HG03558 (cell line): ENCODE measurements at regions not wholly inside any gene's neighbourhood (a gene's known extent, or its start where the extent isn't known, plus 50 kb on each side); places are given as distances from the start of the nearest gene placed in this dataset.

Experiments
- ATAC-seq: cut with Tn5 transposase; IDR thresholded peaks from one replicate; pipeline ENCODE4 v1.9.1; 2021; ENCODE audit warnings: moderate number of reproducible peaks; ENCODE audit not compliant: unreplicated experiment; ENCODE audit errors: extremely low read depth

DNA sequence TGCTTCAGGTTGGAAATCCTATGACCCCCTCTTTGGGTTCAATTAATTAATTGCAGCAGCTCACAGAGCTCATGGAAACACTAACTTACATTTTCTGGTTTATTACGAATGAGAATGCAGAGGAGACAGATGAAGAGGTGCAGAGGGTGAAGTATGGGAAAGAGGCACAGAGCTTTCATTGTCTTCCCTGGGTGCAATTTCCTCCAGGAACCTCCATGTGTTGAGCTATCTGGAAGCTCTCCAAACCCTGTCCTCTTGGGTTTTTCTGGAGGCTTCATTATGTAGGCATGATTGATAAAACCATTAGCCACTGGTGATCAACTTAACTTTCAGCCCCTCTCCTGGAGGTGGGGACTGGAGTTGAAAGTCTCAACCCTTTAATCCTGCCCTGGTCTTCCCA, 133.0 kb upstream of the AUTS2 start:
- no peak for ATAC-seq

- ATAC-seq, result no peak
These were observed 130.4 kb upstream of the AUTS2 start for GRCh38 chr7:69467826-69468225.

- ATAC-seq, result no peak
These were observed 121.9 kb upstream of the AUTS2 start for GRCh38 chr7:69476416-69476815.

DNA sequence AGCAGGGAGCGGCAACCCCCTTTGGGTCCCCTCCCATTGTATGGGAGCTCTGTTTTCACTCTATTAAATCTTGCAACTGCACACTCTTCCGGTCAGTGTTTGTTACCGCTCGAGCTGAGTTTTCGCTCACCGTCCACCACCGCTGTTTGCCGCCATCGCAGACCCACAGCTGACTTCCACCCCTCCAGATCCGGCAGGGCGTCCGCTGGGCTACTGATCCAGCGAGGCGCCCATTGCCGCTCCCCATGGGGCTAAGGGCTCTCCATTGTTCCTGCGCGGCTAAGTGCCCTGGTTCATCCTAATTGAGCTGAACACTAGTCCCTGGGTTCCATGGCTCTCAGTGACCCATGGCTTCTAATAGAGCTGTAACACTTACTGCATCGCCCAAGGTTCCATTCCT, 115.6 kb upstream of the AUTS2 start:
- ATAC-seq, result no peak

DNA sequence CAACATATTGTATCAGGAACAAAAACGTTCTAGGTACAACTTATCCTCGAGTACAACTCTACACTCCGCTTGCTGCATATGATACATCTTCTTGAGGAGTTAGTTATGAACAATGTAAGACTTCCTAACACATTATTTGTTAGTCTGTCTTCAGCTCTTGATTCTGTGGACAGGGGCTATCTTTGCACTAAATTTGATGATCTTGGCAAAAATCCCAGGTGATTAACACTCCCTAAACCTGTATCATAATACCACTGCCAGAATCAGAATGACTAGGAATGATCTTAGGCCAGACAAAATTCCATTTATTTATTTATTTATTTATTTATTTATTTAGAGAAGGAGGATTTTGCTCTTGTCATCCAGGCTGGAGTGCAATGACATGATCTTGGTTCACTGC, 108.7 kb upstream of the AUTS2 start:
- ATAC-seq, result no peak

DNA sequence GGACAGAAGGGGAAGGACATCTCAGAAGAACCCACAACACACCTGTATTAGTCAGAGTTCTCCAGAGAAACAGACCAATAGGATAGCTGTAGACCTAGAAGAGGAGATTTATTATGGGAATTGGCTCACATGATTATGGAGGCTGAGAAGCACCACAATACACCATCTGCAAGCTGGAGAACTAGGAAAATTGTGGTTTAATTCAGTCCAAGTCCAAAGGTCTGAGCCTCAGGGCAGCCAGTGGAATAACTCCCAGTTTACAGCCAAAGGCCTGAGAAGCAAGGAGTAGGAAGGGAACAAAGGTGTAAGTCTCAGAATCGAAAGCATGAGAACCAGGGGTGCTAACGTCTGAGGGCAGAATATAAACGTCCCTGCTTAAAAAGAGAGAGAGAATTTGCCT, 99.6 kb upstream of the AUTS2 start:
- ATAC-seq, result no peak

DNA sequence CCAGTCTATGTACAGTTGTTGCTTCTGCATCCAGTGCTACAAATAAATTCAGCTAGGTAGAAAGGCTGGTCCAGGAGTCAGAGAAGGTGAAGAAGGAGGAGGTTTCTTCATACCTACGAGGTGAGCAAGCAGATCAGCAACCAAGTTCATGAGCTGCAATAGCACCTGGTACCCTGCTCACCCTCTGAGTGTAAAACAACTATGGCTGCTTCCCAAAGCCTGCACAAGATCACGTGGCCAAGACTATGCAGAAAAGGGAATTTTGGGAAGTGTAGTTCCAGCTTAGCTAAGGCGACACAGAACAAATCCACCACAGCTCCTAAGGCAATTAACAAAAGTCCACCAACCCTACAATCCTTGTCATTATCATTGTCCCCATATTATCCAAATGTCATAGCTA, 95.9 kb upstream of the AUTS2 start:
- no peak for ATAC-seq

DNA sequence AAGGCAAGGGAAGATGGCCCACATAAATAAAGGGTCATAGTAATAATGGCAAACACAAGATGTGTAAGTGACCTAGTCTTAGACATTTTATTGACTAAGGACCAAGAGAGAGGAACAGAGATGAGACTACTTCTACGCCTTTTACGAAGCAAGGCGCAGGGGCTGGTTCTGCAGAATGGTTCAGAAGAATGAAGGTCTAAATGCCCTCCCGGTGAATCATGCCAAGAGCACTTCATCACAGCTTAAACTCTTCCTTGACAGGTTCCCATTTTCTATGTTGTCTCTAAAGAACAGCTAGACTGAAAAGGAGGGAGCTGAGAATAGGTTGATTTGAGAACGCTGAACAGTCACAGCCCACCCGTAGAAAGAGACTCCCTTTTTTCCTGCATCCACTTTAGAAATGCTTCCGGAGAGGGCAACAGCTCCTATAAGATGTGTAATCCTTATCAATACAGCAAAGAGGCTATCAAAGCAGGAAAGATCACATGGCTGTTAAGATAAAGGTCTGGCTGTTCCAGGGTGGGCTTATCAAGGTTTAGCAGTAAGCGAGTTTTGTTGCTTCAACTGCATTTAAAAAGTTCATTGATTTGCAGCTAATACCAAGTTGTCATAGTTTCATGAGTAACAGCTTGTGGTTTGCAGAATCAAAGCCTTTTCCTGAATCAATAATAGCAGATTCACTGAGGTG, 93.4 kb upstream of the AUTS2 start:
- ATAC-seq, result no peak

DNA sequence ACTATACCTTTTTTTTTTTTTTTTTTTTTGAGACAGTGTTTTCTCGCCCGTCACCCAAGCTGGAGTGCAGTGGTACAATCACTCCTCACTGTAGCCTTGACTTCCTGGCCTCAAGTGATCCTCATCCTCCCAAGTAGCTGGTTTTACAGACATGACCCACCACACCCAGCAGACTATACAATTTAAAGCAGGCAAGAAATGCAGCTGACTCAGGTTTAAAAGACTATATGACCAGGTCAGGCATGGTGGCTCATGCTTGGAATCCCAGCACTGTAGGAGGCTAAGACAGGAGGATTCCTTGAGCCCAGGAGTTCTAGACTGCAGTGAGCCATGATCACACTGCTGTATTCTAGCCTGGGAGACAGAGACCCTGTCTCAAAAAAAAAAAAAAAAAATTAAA, 89.5 kb upstream of the AUTS2 start:
- no peak for ATAC-seq

GRCh38 chr7:69510114-69510513, 88.2 kb upstream of the AUTS2 start:
- no peak for ATAC-seq

DNA sequence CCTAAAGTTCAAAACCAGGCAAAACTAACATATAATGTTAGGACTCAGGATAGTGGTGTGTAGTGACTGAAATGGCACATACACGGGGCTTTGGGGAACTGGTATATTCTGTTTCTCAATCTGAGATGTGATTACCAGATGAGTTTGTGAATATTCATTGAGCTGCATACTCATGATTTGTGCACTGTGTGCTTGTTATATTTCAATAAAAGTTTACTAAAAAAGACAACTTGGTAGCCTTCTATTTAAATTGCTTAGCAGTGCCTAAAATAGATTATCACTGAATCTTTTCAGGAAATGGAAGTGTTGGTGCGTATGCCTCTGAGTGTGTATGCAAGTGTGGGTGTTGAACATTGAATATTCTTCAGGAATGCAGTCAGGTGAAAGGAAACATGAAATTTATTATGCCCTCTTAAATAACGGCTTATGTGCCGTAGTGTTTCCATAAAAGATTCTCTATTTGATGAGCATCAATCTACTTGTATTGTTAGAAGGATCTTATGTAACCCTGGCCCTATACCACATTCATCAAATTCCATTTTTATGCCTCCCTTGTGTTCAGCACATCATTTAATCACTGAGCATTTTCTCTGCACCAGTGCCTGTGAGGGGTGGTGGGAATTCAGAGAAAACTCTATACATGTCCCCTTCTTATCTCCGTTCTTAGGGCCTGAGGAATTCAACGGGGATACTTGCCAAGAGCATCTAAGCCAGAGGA, 82.6 kb upstream of the AUTS2 start:
- no peak for ATAC-seq

- ATAC-seq, result no peak
These were observed 81.9 kb upstream of the AUTS2 start for GRCh38 chr7:69516238-69516820.

DNA sequence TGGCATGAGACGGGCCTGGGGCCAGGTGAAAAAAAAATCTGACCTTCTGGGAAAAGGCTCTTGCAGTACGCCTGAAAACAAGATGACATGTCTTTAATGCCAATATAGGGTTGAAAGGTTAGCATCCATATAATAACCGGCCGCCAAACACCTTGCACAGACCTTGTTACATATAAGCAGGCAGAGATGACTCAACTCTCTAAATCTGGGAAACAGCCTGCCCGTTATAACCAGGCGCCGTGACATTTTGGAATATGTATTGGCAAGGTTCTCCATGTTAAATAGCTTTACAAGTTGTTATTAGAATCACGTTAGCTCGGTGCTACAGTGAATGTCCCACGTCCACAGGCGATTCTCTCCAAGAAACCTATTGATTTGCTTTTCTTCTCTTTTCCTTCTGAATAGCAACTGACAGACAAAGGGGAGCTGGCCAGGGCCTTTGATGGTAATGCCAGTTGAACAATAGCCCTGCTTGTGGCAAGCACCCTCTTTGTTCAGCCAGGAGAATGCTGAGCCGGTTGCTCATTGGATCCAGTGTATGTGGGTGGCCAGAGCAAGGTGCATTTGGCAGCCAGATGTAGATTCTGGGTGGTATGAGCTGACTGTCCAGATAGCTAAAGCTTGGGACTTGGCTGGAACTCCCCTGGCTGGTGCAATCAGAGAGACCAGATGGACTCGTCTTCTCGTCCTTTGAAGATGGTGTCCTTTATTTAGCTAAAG, 80.1 kb upstream of the AUTS2 start:
- ATAC-seq, result no peak

DNA sequence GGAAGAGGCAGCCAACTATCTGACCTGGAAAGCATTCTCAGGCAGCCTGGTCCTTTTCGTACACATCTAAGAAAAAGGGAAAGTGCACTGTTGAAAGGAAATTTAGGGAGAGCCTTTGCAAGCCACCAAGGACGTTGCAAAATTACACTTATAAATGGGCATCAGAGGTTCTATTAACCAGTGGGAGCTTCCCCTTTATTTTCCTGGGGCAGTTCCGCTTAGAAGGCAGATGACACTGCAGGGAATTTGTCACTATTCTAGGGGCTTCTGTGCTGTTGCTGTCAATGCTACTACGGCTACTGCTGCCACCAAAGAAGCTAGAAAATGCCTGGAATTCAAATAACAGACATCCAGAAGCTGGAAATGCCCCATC, 79.6 kb upstream of the AUTS2 start:
- ATAC-seq, result no peak

DNA sequence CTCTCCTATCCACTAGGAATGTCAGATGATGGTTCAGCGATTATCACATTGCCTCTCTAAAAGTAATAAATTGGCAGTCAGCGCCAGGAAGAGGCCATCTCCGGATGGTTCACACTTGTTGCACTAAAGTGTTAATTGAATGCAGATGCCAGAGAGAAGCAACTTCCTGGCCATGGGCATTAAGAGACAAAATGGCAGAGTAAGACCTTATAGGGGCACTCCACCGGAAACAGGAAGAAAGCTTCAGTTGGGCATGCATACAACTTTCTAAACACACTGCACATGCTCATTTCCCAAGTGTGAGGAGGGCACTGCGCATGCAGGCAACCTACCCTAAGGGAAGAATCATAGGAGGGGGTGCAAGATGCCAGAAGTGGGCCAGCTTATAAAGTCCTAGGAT, 71.7 kb upstream of the AUTS2 start:
- ATAC-seq, result no peak

DNA sequence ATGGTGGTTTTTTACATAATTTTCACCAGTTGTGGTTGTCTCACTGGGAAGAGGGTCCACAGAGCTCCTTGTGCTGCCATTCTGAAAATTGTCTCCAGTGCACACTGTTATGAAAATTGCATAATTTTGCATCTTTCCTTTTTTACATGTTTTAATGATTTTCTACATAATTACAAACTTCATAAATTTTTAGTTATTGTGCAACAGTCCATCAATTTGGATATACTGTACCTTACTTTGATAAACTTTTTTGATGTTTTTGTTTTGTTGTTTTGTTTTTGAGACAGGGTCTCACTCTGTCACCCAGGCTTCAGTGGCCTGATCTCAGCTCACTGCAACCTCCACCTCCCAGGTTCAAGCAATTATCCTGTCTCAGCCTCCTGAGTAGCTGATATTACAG, 70.6 kb upstream of the AUTS2 start:
- no peak for ATAC-seq

DNA sequence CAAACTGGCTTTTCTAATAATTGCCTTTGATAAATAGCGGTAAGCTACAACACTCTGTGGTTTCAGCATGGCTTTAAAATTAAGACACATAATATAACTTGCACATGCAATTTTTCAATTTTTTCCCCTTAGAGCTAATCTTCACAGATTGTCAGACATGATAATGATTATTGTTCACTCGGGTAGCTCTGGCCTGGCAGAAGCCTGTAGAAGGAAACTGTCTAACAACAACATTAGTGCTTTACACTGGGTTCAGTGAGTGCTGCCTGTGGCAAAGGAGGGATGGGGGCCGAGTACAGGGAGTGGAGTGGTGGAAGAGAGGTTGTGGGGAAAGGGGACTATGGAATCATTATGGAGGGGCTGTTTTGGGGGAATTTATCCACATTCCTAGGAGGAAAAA, 67.2 kb upstream of the AUTS2 start:
- no peak for ATAC-seq

DNA sequence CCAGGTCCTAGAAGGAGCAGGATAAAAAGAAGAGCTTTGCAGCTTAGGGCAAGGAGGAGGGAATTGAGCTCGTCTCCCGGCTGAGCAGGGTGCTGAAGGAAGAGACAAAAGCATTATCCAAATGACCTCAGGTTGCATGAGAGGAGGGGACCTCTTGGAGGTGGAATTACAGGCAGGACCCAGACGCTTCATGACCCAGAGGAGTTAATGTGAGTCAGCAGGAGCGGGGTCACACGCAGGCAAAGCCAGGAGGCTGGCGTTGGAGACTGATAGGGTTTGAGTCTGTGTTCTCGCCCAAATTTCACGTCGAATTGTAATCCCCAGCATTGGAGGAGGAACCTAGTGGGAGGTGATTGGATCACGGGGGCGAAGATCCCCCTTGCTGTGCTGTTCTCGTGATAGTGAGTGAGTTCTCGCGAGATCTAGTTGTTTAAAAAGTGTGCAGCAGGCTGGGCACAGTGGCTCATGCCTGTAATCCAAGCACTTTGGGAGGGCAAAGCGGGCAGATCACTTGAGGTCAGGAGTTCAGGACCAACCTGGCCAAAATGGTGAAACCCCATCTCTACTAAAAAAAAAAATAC, 63.7 kb upstream of the AUTS2 start:
- ATAC-seq, result no peak

DNA sequence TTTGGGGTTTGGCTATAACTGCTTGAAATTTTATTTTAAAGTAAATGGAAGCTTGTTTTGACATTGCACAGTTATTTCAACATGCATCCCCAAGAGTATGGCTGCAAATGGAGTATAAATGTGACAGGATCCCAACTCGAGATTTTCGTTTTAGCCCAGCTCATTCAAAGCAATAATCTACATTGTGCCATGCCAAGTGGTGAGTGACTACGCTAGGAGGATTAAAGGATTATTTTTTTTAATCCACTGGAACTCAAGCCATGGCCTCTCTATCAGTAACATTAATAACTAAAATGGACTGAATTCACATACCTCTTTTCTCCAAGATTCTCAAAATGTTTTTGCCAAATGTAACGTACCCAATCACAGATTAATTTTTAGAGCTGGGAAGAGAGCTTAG, 60.6 kb upstream of the AUTS2 start:
- ATAC-seq, result no peak

GRCh38 chr7:69539531-69539930, 58.7 kb upstream of the AUTS2 start:
- no peak for ATAC-seq

- ATAC-seq, result no peak
These were observed 58.0 kb upstream of the AUTS2 start for GRCh38 chr7:69540287-69540686.
